ENCODE measurements at regions not wholly inside any gene's neighbourhood (a gene's known extent, or its start where the extent isn't known, plus 50 kb on each side); places are given as distances from the start of the nearest gene placed in this dataset.

DNA sequence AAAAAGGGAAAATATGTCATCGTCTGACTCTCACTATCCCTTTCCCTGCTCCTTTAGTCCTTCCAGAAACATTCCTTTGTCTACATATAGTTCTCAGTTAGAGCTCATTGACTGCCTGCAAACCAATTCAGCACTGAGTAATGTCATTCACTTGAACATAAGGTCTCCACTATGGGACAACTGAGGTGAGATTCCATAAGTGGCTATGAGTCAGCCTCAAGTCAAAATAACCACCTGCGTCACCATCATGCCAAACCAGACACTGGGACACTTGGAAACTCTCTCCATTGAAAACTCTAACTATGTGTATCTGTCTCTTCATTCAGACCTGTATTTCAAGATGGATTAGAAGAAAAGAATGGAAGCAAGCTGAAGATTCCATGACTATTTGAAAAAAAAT lies 878.0 kb upstream of the PIK3C3 start:
- TF ChIP-seq RNF2 (IDR thresholded peaks at IDR 0.05; ENCODE audit: borderline replicate concordance, low read depth, low read length, missing control alignments, poor library complexity, severe bottlenecking) (no peak), POLR2A (IDR thresholded peaks at IDR 0.05; ENCODE audit: control extremely low read depth in 1 of 2, low read depth in 2 of 2, low read length in 2 of 2) (no peak), BACH1 (IDR thresholded peaks at IDR 0.05; ENCODE audit: low read length) (no peak), SP4 (IDR thresholded peaks at IDR 0.05; ENCODE audit: low read length) (no peak), KDM5A (IDR thresholded peaks at IDR 0.05; ENCODE audit: low read length) (no peak), JUN (IDR thresholded peaks at IDR 0.05; ENCODE audit: low read depth, low read length) (no peak)
- TF ChIP-seq, protein P1, sequence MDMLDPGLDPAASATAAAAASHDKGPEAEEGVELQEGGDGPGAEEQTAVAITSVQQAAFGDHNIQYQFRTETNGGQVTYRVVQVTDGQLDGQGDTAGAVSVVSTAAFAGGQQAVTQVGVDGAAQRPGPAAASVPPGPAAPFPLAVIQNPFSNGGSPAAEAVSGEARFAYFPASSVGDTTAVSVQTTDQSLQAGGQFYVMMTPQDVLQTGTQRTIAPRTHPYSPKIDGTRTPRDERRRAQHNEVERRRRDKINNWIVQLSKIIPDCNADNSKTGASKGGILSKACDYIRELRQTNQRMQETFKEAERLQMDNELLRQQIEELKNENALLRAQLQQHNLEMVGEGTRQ (IDR thresholded peaks at IDR 0.05; ENCODE audit: low read length): no peak
- TF ChIP-seq, protein P2, sequence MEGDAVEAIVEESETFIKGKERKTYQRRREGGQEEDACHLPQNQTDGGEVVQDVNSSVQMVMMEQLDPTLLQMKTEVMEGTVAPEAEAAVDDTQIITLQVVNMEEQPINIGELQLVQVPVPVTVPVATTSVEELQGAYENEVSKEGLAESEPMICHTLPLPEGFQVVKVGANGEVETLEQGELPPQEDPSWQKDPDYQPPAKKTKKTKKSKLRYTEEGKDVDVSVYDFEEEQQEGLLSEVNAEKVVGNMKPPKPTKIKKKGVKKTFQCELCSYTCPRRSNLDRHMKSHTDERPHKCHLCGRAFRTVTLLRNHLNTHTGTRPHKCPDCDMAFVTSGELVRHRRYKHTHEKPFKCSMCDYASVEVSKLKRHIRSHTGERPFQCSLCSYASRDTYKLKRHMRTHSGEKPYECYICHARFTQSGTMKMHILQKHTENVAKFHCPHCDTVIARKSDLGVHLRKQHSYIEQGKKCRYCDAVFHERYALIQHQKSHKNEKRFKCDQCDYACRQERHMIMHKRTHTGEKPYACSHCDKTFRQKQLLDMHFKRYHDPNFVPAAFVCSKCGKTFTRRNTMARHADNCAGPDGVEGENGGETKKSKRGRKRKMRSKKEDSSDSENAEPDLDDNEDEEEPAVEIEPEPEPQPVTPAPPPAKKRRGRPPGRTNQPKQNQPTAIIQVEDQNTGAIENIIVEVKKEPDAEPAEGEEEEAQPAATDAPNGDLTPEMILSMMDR (IDR thresholded peaks at IDR 0.05; ENCODE audit: control extremely low read depth in 1 of 3, insufficient read depth in 1 of 3, low read depth in 1 of 3, low read length in 3 of 3): no peak
- FAIRE-seq: no peak
- CTCF ChIA-PET (ENCODE audit: partially characterized antibody): no interaction called here
- no peak overlapping the region for H3K23ac ChIP-seq (ENCODE audit: insufficient read length)
- no peaks in the 10 kb centered on the region; the same call in 1 of the 2 replicates for H3K23me2 ChIP-seq (ENCODE audit: low read depth, low read length)
- H4K20me1 ChIP-seq (replicated peaks in 1 of 2; ENCODE audit: control insufficient read depth in 1 of 2, insufficient read depth in 2 of 2, low read length in 2 of 2): no peaks in the 10 kb centered on the region
- no peak overlapping the region for H2BK12ac ChIP-seq (ENCODE audit: low read depth, low read length)
- H2AK5ac ChIP-seq (ENCODE audit: low read depth, low read length): no peak overlapping the region
- H3K27ac ChIP-seq (ENCODE audit: low read depth, low read length): no peak overlapping the region
- H3K4ac ChIP-seq (replicated peaks; ENCODE audit: insufficient read length, low read depth, low read length): no peak overlapping the region
- H4K5ac ChIP-seq (ENCODE audit: insufficient read length, low read depth, low read length): no peak overlapping the region
- no peak overlapping the region for H3K18ac ChIP-seq (ENCODE audit: extremely low read depth, low read length)
- H2BK15ac ChIP-seq (ENCODE audit: low read length): no peak overlapping the region
- H3K9me3 ChIP-seq (ENCODE audit: insufficient read depth in 2 of 2, low read depth in 1 of 2, low read length in 1 of 2): no peaks in the 10 kb centered on the region
- H3K4me2 ChIP-seq (ENCODE audit: insufficient read depth in 1 of 2, low read depth in 2 of 2, low read length in 2 of 2): no peak overlapping the region
- H3K14ac ChIP-seq (ENCODE audit: insufficient read length): no peak overlapping the region
- no peak overlapping the region for H2AFZ ChIP-seq (ENCODE audit: low read length)
- POLR2A ChIA-PET (ENCODE audit: partially characterized antibody): no interaction called here
- no peak overlapping the region for H2BK20ac ChIP-seq (ENCODE audit: low read length)
- no peak overlapping the region for H3K56ac ChIP-seq (replicated peaks; ENCODE audit: insufficient read length, low read depth, low read length)
- H2BK120ac ChIP-seq (replicated peaks; ENCODE audit: low read depth, low read length): no peak overlapping the region
- no peak overlapping the region for H3K9ac ChIP-seq (replicated peaks in 1 of 4; ENCODE audit: extremely low read depth in 1 of 4, low read depth in 3 of 4, low read length in 3 of 4)
- H4K91ac ChIP-seq (replicated peaks; ENCODE audit: insufficient read length, low read length): no peak overlapping the region
- no peak overlapping the region for H4K8ac ChIP-seq (ENCODE audit: extremely low read depth, insufficient read depth, low read length)
- 95% methylated on average over 2 of the region's 2 CpGs; no CpG with 5 or more reads in 1 of the 2 experiments for WGBS, 2 experiments (ENCODE audit: extremely low coverage in 1 of 2, insufficient coverage in 1 of 2, insufficient read length in 1 of 2, insufficient replicate concordance in 2 of 2, low coverage in 1 of 2, low lambda C conversion rate in 2 of 2, missing lambda C conversion rate in 1 of 2)
- no peaks in the 10 kb centered on the region for H3K36me3 ChIP-seq (ENCODE audit: control insufficient read depth in 2 of 4, insufficient read depth in 4 of 4, low read length in 3 of 4)
- H3K79me2 ChIP-seq (ENCODE audit: control insufficient read depth in 1 of 2, insufficient read depth in 2 of 2, low read length in 2 of 2): no peaks in the 10 kb centered on the region
- DNase-seq (ENCODE audit: low read depth in 1 of 2, low spot score in 2 of 2): no peak
- no peak overlapping the region for H3K4me3 ChIP-seq (ENCODE audit: extremely low read depth in 1 of 4, insufficient read depth in 2 of 4, low read depth in 3 of 4, low read length in 4 of 4)
- H3K4me1 ChIP-seq (replicated peaks in 1 of 4; ENCODE audit: control insufficient read depth in 3 of 4, insufficient read depth in 4 of 4, low read length in 3 of 4): no peaks in the 10 kb centered on the region
- no peak overlapping the region for H2BK5ac ChIP-seq (ENCODE audit: low read depth, low read length)
- H3K79me1 ChIP-seq (ENCODE audit: low read depth, low read length): no peaks in the 10 kb centered on the region
- H3K27me3 ChIP-seq (replicated peaks in 1 of 4; ENCODE audit: control insufficient read depth in 3 of 4, extremely low read depth in 1 of 4, insufficient read depth in 3 of 4, low read length in 3 of 4): peaks cover 0 to 1% (median 0%) of the 10 kb centered on the region in 4 experiments; a peak in 1 of 7 replicates

All from H1 (cell line).